ENCODE measurements at regions not wholly inside any gene's neighbourhood (a gene's known extent, or its start where the extent isn't known, plus 50 kb on each side); places are given as distances from the start of the nearest gene placed in this dataset.
"Not testable (repeated sequence)": the region's sequence is repeated elsewhere in the genome, so short reads cannot be mapped to it uniquely, and the experiment has no call there.

GRCh38 chr11:112714340-112714739 is 246.9 kb upstream of the NCAM1 start:
- DNase-seq (ENCODE audit: low read depth in 2 of 2): not testable (repeated sequence)

- peak; percentile 29 for DNase-seq (ENCODE audit: low read depth in 2 of 2)
Measured at GRCh38 chr11:112715056-112715455, 246.2 kb upstream of the NCAM1 start.

- DNase-seq (ENCODE audit: low read depth in 2 of 2): no peak
Measured at GRCh38 chr11:112718483-112718882, 242.7 kb upstream of the NCAM1 start.

GRCh38 chr11:112719736-112720525 is 241.3 kb upstream of the NCAM1 start:
- DNase-seq (ENCODE audit: low read depth in 2 of 2): no peak

- DNase-seq (ENCODE audit: low read depth in 2 of 2): no peak
Measured at GRCh38 chr11:112722148-112722547, 239.1 kb upstream of the NCAM1 start.

- DNase-seq (ENCODE audit: low read depth in 2 of 2): no peak
Measured at GRCh38 chr11:112722876-112723275, 238.3 kb upstream of the NCAM1 start.

GRCh38 chr11:112723676-112724495 is 237.3 kb upstream of the NCAM1 start:
- no peak for DNase-seq (ENCODE audit: low read depth in 2 of 2)

- no peak for DNase-seq (ENCODE audit: low read depth in 2 of 2)
Measured at GRCh38 chr11:112724496-112724790, 236.8 kb upstream of the NCAM1 start.

- DNase-seq (ENCODE audit: low read depth in 2 of 2): no peak
Measured at GRCh38 chr11:112725636-112726035, 235.6 kb upstream of the NCAM1 start.

GRCh38 chr11:112727341-112727841 is 233.8 kb upstream of the NCAM1 start:
- DNase-seq (ENCODE audit: low read depth in 2 of 2): no peak

GRCh38 chr11:112728288-112728687 is 232.9 kb upstream of the NCAM1 start:
- no peak for DNase-seq (ENCODE audit: low read depth in 2 of 2)

GRCh38 chr11:112728716-112729115 is 232.5 kb upstream of the NCAM1 start:
- no peak for DNase-seq (ENCODE audit: low read depth in 2 of 2)

- no peak for DNase-seq (ENCODE audit: low read depth in 2 of 2)
Measured at GRCh38 chr11:112730591-112730990, 230.6 kb upstream of the NCAM1 start.

- no peak for DNase-seq (ENCODE audit: low read depth in 2 of 2)
Measured at GRCh38 chr11:112731538-112731937, 229.7 kb upstream of the NCAM1 start.

GRCh38 chr11:112732031-112732430 is 229.2 kb upstream of the NCAM1 start:
- DNase-seq (ENCODE audit: low read depth in 2 of 2): no peak

- DNase-seq (ENCODE audit: low read depth in 2 of 2): no peak
Measured at GRCh38 chr11:112734207-112734606, 227.0 kb upstream of the NCAM1 start.

- DNase-seq (ENCODE audit: low read depth in 2 of 2): no peak
Measured at GRCh38 chr11:112735470-112735869, 225.8 kb upstream of the NCAM1 start.

- DNase-seq (ENCODE audit: low read depth in 2 of 2): no peak
Measured at GRCh38 chr11:112744041-112744440, 217.2 kb upstream of the NCAM1 start.

GRCh38 chr11:112745973-112746372 is 215.2 kb upstream of the NCAM1 start:
- DNase-seq (ENCODE audit: low read depth in 2 of 2): no peak

- no peak for DNase-seq (ENCODE audit: low read depth in 2 of 2)
Measured at GRCh38 chr11:112748252-112748651, 213.0 kb upstream of the NCAM1 start.

GRCh38 chr11:112748713-112749543 is 212.3 kb upstream of the NCAM1 start:
- peak; percentile 4 to 5 for DNase-seq (ENCODE audit: low read depth in 2 of 2)

GRCh38 chr11:112751329-112751728 is 209.9 kb upstream of the NCAM1 start:
- no peak for DNase-seq (ENCODE audit: low read depth in 2 of 2)
